ENCODE measurements at regions not wholly inside any gene's neighbourhood (a gene's known extent, or its start where the extent isn't known, plus 50 kb on each side); places are given as distances from the start of the nearest gene placed in this dataset.

DNA sequence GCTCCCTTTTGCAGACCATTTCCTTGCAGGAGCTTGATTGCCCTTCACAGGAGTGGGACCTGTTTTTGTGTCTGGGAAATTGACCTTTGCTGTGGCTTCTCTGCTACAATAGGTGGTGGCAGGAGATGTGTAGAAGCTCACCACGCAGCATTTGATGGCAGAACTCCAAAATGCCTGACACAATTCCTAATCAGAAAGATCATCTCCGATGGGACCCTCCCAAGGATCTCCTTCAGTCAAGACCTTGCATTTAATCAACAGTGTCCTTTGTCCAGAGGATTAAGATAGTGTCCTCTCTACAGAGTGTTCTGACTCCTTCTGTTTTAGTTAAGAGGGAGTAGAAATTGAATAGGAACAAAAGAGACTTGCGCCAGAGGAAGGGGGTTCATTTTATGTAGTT lies 83.6 kb upstream of the DDHD1 start:
- no peak for ATAC-seq
- no peak overlapping the region for H3K27ac ChIP-seq
- H3K4me3 ChIP-seq: no peak overlapping the region
- FAIRE-seq: no peak
- H3K4me2 ChIP-seq: no peak overlapping the region
- H3K4me1 ChIP-seq: no peaks in the 10 kb centered on the region
- POLR2A ChIA-PET: no interaction called here
- no peak for DNase-seq (ENCODE audit: low read depth in 1 of 2, low spot score in 1 of 2)
- CTCF ChIA-PET: no interaction called here
- no peak for TF ChIP-seq MYC (IDR thresholded peaks at IDR 0.05; ENCODE audit: borderline replicate concordance, low read length)
- no peak for TF ChIP-seq BHLHE40 (IDR thresholded peaks at IDR 0.05; ENCODE audit: low read depth, low read length)
- TF ChIP-seq HOXB13 (CRISPR knock-in tag; IDR thresholded peaks at IDR 0.05; ENCODE audit: low read depth): no peak
- no peaks in the 10 kb centered on the region for H3K9me3 ChIP-seq
- WGBS (ENCODE audit: missing lambda C conversion rate): 72% methylated on average over 3 of the region's 3 CpGs

DNA sequence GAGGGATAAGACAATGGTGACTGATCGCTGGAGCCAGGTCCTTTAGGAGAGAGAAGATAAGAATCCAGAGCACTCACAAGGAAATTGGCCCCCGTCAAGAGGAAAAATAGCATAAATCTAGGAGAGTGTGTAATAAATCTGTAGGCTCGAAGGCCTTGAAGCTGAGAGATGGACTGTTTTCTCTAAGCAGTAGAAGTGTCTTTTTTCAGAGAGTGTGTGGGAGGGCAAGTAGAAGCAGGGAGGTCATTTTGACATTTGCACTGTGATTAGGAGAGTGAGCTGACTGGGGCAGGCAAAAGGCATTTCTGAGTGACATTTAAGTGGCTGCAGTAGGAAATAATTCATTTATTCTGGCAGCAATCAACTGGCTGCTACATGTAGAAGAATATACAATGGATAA lies 78.0 kb upstream of the DDHD1 start:
- Histone ChIP-seq H3K4me1 (no peaks in the 10 kb centered on the region), H3K27ac (no peak overlapping the region), H3K4me2 (no peak overlapping the region), H3K9me3 (no peaks in the 10 kb centered on the region), H3K4me3 (no peak overlapping the region)
- DNase-seq (ENCODE audit: low read depth in 1 of 2, low spot score in 1 of 2) (no peak), FAIRE-seq (no peak), ATAC-seq (no peak)
- WGBS (ENCODE audit: missing lambda C conversion rate): 60% methylated on average over 3 of the region's 3 CpGs
- TF ChIP-seq CHD4 (IDR thresholded peaks at IDR 0.05; ENCODE audit: borderline replicate concordance) (no peak), POLR2AphosphoS2 (conservative IDR thresholded peaks at IDR 0.05; ENCODE audit: low read length) (no peak), HDAC2 (IDR thresholded peaks at IDR 0.05) (no peak), MAZ (IDR thresholded peaks at IDR 0.05; ENCODE audit: borderline replicate concordance, low read depth, low read length) (no peak), EHF (CRISPR knock-in tag; IDR thresholded peaks at IDR 0.05) (no peak), KDM1A (IDR thresholded peaks at IDR 0.05; ENCODE audit: low read depth) (no peak), ESRRA (IDR thresholded peaks at IDR 0.05; ENCODE audit: borderline replicate concordance, low read length) (no peak), RARB (CRISPR knock-in tag; IDR thresholded peaks at IDR 0.05) (no peak), ZSCAN20 (CRISPR knock-in tag; IDR thresholded peaks at IDR 0.05) (no peak), HOXB5 (CRISPR knock-in tag; IDR thresholded peaks at IDR 0.05) (no peak), HOXA7 (CRISPR knock-in tag; IDR thresholded peaks at IDR 0.05) (no peak), RCOR1 (IDR thresholded peaks at IDR 0.05; ENCODE audit: low read depth, low read length) (no peak)
- TF ChIP-seq, protein P1, sequence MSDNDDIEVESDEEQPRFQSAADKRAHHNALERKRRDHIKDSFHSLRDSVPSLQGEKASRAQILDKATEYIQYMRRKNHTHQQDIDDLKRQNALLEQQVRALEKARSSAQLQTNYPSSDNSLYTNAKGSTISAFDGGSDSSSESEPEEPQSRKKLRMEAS (IDR thresholded peaks at IDR 0.05): no peak
- TF ChIP-seq, protein P2, sequence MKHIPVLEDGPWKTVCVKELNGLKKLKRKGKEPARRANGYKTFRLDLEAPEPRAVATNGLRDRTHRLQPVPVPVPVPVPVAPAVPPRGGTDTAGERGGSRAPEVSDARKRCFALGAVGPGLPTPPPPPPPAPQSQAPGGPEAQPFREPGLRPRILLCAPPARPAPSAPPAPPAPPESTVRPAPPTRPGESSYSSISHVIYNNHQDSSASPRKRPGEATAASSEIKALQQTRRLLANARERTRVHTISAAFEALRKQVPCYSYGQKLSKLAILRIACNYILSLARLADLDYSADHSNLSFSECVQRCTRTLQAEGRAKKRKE (CRISPR knock-in tag; IDR thresholded peaks at IDR 0.05; ENCODE audit: low read depth): no peak
- TF ChIP-seq, protein P3, sequence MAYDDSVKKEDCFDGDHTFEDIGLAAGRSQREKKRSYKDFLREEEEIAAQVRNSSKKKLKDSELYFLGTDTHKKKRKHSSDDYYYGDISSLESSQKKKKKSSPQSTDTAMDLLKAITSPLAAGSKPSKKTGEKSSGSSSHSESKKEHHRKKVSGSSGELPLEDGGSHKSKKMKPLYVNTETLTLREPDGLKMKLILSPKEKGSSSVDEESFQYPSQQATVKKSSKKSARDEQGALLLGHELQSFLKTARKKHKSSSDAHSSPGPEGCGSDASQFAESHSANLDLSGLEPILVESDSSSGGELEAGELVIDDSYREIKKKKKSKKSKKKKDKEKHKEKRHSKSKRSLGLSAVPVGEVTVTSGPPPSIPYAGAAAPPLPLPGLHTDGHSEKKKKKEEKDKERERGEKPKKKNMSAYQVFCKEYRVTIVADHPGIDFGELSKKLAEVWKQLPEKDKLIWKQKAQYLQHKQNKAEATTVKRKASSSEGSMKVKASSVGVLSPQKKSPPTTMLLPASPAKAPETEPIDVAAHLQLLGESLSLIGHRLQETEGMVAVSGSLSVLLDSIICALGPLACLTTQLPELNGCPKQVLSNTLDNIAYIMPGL (CRISPR knock-in tag; IDR thresholded peaks at IDR 0.05; ENCODE audit: borderline replicate concordance): no peak
- TF ChIP-seq, protein P4, sequence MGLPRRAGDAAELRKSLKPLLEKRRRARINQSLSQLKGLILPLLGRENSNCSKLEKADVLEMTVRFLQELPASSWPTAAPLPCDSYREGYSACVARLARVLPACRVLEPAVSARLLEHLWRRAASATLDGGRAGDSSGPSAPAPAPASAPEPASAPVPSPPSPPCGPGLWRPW (IDR thresholded peaks at IDR 0.05): no peak
- TF ChIP-seq, protein P5, sequence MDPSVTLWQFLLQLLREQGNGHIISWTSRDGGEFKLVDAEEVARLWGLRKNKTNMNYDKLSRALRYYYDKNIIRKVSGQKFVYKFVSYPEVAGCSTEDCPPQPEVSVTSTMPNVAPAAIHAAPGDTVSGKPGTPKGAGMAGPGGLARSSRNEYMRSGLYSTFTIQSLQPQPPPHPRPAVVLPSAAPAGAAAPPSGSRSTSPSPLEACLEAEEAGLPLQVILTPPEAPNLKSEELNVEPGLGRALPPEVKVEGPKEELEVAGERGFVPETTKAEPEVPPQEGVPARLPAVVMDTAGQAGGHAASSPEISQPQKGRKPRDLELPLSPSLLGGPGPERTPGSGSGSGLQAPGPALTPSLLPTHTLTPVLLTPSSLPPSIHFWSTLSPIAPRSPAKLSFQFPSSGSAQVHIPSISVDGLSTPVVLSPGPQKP (IDR thresholded peaks at IDR 0.05; ENCODE audit: low read depth, low read length): no peak
- TF ChIP-seq, protein P6, sequence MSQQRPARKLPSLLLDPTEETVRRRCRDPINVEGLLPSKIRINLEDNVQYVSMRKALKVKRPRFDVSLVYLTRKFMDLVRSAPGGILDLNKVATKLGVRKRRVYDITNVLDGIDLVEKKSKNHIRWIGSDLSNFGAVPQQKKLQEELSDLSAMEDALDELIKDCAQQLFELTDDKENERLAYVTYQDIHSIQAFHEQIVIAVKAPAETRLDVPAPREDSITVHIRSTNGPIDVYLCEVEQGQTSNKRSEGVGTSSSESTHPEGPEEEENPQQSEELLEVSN (IDR thresholded peaks at IDR 0.05; ENCODE audit: borderline replicate concordance, low read depth): no peak
- POLR2A ChIA-PET: no interaction called here
- CTCF ChIA-PET: no interaction called here

All from A549 (cell line).